Retina (tissue), 1 donor: ENCODE measurements at regions not wholly inside any gene's neighbourhood (a gene's known extent, or its start where the extent isn't known, plus 50 kb on each side); places are given as distances from the start of the nearest gene placed in this dataset.

ENCODE experiments used
- DNase-seq: peaks from one replicate; pipeline ENCODE4 v3.0.0-alpha.2; 2016

DNA sequence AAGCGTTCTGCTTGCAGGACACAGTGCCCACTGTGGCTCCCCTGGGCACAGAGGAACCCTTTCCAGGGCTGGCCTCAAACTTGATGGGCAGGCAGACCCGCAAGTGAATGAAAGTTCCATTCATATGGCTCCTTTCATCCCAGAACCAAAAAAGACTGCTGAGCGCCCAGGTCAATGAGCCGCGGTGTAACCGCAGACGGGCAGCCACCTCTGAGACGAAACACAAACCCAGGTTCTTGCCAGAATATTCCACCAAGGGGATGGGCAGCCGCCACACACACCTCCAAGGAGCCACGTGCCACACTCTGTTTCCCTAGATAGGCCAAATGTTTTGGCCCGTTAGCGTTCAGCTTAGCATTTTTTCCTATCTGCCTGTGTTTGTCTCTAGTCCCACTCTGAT is 82.8 kb upstream of the IGF1R start:
- DNase-seq = no peak

- no peak for DNase-seq
Measured at GRCh38 chr15:98567951-98568350, 80.4 kb upstream of the IGF1R start.

DNA sequence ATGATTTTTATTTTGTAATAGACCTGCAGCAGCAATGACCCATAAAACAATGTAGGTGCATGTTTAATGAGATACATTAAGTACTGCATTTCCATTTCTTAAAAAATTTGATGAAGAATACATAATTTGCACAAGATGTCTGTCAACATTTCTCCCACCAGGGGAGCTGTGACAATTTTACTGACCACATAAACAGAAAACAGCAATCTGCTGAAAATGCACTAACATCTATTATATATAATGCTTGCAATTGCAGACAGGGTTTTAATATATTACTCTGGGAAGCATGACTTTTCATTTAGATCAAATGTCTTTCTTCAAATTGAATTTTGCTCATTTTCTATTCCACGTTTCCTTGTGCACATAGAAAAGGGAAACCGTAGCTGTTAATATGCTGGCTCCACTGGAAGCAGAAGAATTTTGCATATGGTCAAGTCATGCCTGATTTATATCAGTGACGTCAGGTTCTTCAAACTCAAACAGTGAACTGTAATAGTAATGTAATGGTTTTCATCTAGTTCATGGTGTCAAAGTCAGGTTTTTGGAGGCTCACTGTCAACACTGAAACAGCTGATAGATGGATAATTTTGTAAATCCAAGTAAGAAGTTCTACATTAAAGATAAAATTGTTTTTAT is 79.8 kb upstream of the IGF1R start:
- DNase-seq = no peak

- no peak for DNase-seq
Measured at GRCh38 chr15:98570119-98570518, 78.2 kb upstream of the IGF1R start.

GRCh38 chr15:98580572-98580971 is 67.8 kb upstream of the IGF1R start:
- no peak for DNase-seq

GRCh38 chr15:98581715-98582114 is 66.6 kb upstream of the IGF1R start:
- no peak for DNase-seq

DNA sequence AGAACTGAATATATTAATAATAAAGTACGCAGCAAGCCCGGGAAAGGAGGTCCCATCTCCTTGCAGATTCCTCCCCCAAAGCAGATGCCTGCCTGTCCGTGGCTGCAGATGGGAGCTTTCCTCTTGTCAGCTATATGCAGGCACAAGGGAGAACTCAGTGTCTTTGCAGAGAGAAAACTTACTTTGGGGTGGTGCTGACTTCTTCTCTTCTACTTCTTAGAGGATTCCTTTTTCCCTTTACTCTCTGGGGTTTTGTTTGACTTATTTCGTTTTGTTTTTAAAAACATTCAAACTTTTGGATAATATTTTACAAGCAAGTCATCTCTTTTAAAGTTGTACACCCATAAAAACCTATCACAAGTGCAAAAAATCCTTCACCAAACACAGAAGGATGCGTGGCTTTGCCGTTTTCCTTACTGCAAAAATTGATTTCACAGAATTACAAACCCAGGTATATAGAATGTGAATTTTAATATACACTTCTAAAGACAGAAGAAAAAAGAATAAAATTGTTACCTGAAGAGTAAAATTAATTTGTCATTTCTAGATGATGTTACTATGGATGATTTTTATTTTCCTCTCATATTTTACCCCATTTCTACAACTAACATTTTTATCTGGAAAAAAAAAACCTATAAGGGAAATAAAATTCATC is 65.3 kb upstream of the IGF1R start:
- DNase-seq = no peak

- DNase-seq = no peak
Measured at GRCh38 chr15:98583771-98584430, 64.4 kb upstream of the IGF1R start.

DNA sequence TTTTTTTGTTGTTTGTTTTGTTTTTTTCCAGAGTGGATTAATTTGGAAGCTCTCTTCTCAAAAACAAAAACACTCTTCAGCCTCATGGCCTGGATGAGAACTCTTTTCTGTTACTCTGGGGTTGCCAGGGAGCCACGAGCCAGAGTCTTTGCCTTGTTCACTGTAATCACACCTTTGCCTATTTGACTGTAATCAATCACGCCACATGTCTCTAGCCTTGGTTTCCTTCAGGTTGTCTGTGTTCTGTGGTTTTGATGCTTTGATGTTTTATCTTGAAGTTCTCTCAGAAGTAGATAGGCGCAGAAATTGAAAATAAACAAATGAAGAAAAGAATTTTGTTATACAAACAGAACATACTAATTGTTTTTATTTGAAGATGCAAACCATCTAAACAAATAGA is 62.3 kb upstream of the IGF1R start:
- DNase-seq = no peak

- no peak for DNase-seq
Measured at GRCh38 chr15:98592136-98592535, 56.2 kb upstream of the IGF1R start.

DNA sequence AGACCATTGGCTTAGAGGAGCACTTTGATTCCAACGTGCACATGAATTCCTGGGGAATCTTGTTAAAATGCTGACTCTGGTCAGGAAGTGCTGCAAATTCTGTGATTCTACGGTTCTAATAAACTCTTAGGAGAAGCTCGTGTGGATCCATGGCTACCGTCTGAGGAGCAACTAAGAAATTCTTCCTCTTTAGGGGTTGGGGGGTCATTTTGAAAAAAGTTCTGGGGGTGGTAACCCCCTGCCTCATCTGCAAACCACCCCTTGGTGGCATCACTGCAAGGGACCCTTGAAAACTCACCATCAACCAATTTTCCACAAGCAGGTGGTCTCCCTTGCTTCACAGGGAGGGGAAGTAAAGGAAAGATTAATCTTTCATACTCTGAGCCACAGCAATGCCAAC is 52.2 kb upstream of the IGF1R start:
- DNase-seq = no peak

DNA sequence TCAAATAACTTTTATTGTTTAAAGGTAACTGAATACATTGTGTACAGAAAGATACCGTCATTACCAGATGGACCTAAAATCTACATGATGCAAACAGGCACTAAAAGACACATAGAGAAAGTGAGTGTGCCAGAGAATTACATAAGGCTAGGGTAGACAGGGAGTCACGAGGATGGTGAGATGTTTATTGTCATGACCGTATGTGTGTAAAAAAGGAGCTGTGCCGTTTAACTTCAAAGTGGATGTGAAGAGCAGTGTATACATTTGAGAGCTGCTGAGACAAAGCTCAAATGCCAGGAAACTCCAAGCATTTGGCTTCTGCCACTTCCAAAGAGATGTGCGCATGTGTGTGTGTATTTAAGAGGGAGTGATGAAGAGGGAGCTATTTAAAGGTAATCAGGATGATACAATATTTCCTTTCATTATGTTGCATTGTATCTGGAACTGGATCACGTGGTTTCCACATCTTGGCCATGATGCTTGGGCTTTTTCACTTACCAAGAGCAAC is 51.4 kb upstream of the IGF1R start:
- DNase-seq = no peak

DNA sequence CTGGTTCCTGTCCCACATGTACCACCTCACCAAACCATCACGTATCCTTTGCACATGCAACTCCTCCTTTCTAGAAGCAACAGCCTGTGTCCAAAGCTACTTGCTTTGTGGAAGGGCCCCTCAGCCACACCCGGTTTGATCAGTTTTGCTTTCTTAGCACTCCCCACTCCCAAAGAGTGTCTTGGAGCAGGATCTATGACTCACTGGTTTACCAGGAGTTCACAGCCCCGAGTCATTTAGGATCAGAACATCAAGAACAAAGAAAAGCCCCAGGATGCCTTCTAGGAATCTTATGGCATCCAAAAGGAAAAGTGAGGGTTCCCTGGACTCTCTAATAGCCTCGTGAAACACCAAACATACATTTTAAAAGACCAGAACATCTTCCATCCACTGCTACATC is 50.7 kb upstream of the IGF1R start:
- no peak for DNase-seq
